ENCODE measurements at regions not wholly inside any gene's neighbourhood (a gene's known extent, or its start where the extent isn't known, plus 50 kb on each side); places are given as distances from the start of the nearest gene placed in this dataset.
"Not testable (repeated sequence)": the region's sequence is repeated elsewhere in the genome, so short reads cannot be mapped to it uniquely, and the experiment has no call there.

DNA sequence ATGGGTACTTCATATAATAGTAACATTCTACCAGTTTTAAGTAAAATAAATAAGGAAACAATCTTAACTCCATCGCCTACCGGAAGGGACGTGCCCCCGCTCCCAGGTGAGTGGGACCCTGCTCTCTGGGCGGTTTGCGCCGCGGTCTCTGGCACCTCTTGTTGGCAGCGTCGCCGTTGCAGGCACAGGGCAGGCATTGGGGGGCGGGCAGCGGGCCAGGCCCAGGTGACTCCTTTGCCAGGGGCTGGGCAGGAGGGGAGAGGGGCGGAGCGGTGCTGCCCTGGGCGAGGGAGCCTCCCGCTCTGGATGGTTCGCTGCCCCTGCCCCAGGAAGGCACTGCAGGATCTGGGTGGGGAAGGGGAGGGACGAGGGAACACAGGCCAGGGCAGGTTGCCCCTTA lies 55.6 kb upstream of the GPR39 start:
- H3K27me3 ChIP-seq (replicated peaks; ENCODE audit: control insufficient read depth, insufficient read depth, low read length); H3K4me3 ChIP-seq (ENCODE audit: low read depth, low read length); intact Hi-C loops (cut with micrococcal nuclease; ENCODE audit: unreplicated experiment); POLR2A ChIA-PET; H3K9me3 ChIP-seq; H3K36me3 Mint-ChIP-seq (ENCODE audit: insufficient read depth, unreplicated experiment); H3K4me1 Mint-ChIP-seq (ENCODE audit: low read depth, unreplicated experiment); H3K4me1 ChIP-seq; H3K27ac Mint-ChIP-seq (ENCODE audit: unreplicated experiment); DNase-seq; H3K27me3 Mint-ChIP-seq (ENCODE audit: insufficient read depth, unreplicated experiment); H3K36me3 ChIP-seq (ENCODE audit: control insufficient read depth, insufficient read depth, low read length); H3K4me3 Mint-ChIP-seq (ENCODE audit: unreplicated experiment); CTCF ChIA-PET; BruUV-seq (replicated peaks): not testable (repeated sequence)
- peaks cover 25% of the 10 kb centered on the region for H3K9me3 Mint-ChIP-seq (ENCODE audit: unreplicated experiment)

DNA sequence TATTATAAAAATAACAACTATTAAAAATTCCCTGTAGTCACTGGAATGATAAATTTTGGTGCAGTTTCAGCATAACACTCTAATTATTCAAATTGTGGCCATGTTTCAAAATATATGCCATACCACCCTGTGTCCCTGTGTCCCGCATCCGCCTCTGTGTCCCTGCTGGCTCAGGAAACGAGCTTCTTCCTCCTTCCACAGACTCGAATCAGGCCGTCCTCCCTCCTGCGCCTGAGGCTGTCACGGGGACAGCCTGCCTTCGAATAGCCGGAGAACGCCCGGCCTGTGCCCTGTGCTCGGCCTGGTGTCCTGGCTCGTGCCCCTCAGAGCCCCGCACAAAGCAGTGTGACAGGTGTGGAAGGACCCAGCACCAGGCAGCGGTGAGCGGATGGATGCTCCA lies 55.1 kb upstream of the GPR39 start:
- H3K4me3 Mint-ChIP-seq (ENCODE audit: unreplicated experiment); intact Hi-C loops (cut with micrococcal nuclease; ENCODE audit: unreplicated experiment); DNase-seq; H3K4me1 ChIP-seq; H3K4me1 Mint-ChIP-seq (ENCODE audit: low read depth, unreplicated experiment); H3K36me3 Mint-ChIP-seq (ENCODE audit: insufficient read depth, unreplicated experiment); H3K4me3 ChIP-seq (ENCODE audit: low read depth, low read length); BruUV-seq (replicated peaks); H3K36me3 ChIP-seq (ENCODE audit: control insufficient read depth, insufficient read depth, low read length); H3K27ac Mint-ChIP-seq (ENCODE audit: unreplicated experiment); H3K9me3 ChIP-seq; POLR2A ChIA-PET; H3K27me3 ChIP-seq (replicated peaks; ENCODE audit: control insufficient read depth, insufficient read depth, low read length); CTCF ChIA-PET; H3K27me3 Mint-ChIP-seq (ENCODE audit: insufficient read depth, unreplicated experiment): not testable (repeated sequence)
- H3K9me3 Mint-ChIP-seq (ENCODE audit: unreplicated experiment), result peaks cover 25% of the 10 kb centered on the region

DNA sequence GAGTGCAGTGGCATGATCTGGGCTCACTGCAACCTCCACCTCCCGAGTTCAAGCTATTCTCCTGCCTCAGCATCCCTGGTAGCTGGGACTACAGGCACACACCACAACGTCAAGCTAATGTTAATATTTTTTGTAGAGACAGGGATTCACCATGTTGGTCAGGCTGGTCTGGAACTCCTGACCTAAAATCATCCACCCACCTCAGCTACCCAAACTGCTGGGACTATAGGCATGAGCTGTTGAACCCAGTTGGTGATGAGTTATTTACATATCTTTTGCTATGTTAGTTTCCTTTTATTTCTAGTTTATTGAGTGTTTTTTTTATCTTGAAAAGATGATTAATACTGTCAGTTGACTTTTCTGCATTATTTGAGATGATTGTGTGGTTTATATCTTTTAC lies 53.3 kb upstream of the GPR39 start:
- H3K27ac Mint-ChIP-seq (ENCODE audit: unreplicated experiment); BruUV-seq (replicated peaks); H3K36me3 Mint-ChIP-seq (ENCODE audit: insufficient read depth, unreplicated experiment); POLR2A ChIA-PET; intact Hi-C loops (cut with micrococcal nuclease; ENCODE audit: unreplicated experiment); H3K4me3 Mint-ChIP-seq (ENCODE audit: unreplicated experiment); H3K4me3 ChIP-seq (ENCODE audit: low read depth, low read length); H3K9me3 ChIP-seq; H3K36me3 ChIP-seq (ENCODE audit: control insufficient read depth, insufficient read depth, low read length); H3K27me3 ChIP-seq (replicated peaks; ENCODE audit: control insufficient read depth, insufficient read depth, low read length); H3K4me1 Mint-ChIP-seq (ENCODE audit: low read depth, unreplicated experiment); H3K27me3 Mint-ChIP-seq (ENCODE audit: insufficient read depth, unreplicated experiment); DNase-seq; H3K4me1 ChIP-seq; CTCF ChIA-PET: not testable (repeated sequence)
- H3K9me3 Mint-ChIP-seq (ENCODE audit: unreplicated experiment), result peaks cover 25% of the 10 kb centered on the region

DNA sequence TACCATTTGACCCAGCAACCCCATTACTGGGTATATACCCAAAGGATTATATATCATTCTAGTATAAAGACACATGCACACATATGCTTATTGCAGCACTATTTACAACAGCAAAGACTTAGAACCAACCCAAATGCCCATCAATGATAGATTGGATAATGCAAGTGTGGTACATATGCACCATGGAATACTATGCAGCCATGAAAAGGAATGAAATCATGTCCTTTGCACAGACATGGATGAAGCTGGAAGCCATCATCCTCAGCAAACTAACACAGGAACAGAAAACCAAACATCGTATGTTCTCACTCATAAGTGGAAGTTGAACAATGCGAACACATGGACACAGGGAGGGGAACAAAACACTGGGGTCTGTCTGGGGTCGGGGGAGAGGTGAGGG lies 50.6 kb upstream of the GPR39 start:
- H3K9me3 ChIP-seq; H3K4me1 ChIP-seq; H3K27ac Mint-ChIP-seq (ENCODE audit: unreplicated experiment); BruUV-seq (replicated peaks); H3K27me3 Mint-ChIP-seq (ENCODE audit: insufficient read depth, unreplicated experiment); H3K4me3 Mint-ChIP-seq (ENCODE audit: unreplicated experiment); intact Hi-C loops (cut with micrococcal nuclease; ENCODE audit: unreplicated experiment); POLR2A ChIA-PET; H3K27me3 ChIP-seq (replicated peaks; ENCODE audit: control insufficient read depth, insufficient read depth, low read length); H3K36me3 ChIP-seq (ENCODE audit: control insufficient read depth, insufficient read depth, low read length); H3K4me3 ChIP-seq (ENCODE audit: low read depth, low read length); CTCF ChIA-PET; DNase-seq; H3K4me1 Mint-ChIP-seq (ENCODE audit: low read depth, unreplicated experiment); H3K36me3 Mint-ChIP-seq (ENCODE audit: insufficient read depth, unreplicated experiment): not testable (repeated sequence)
- peaks cover 25% of the 10 kb centered on the region for H3K9me3 Mint-ChIP-seq (ENCODE audit: unreplicated experiment)

DNA sequence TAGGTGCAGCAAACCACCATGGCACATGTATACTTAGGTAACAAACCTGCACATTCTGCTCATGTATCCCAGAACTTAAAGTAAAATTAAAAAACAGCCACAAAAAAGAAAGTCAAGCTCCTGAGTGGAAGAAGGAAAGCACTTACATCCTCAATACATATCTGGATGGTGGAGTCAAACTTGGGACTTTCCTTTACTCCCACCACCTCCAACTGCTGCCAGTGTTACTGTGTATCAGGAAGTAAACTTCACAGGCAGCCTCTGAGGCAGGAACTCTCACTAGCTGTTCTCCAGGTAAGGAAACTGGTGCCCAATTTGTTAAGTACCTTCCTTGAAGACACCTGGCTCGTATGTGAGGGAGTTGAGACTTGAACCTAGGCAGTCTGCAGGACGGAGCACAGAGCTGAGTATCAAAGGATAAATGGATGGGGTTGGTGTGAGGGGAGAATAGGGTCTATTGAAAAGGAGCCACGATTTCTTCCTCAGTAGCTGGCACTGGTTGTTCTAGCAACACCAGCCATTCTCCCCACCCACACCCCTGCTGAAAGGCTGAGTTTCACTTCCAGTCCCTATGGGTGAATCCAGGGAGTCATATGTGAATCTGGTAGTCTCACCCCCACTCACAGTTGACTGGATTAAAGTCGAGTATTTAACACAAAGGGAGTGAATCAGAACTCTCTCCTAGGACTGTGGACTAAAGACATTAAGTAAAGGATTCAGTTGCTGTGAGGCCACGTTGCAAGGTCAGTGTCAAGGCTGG lies 50.0 kb upstream of the GPR39 start:
- Histone ChIP-seq H3K9me3 (no peaks in the 10 kb centered on the region; the same call in 1 of the 2 replicates), H3K4me1 (no peaks in the 10 kb centered on the region), H3K27me3 (replicated peaks; ENCODE audit: control insufficient read depth, insufficient read depth, low read length) (no peaks in the 10 kb centered on the region), H3K36me3 (ENCODE audit: control insufficient read depth, insufficient read depth, low read length) (no peaks in the 10 kb centered on the region), H3K4me3 (ENCODE audit: low read depth, low read length) (no peak overlapping the region)
- Mint-ChIP-seq H3K27me3 (ENCODE audit: insufficient read depth, unreplicated experiment) (no peaks in the 10 kb centered on the region), H3K4me3 (ENCODE audit: unreplicated experiment) (no peak overlapping the region), H3K27ac (ENCODE audit: unreplicated experiment) (no peak overlapping the region), H3K9me3 (ENCODE audit: unreplicated experiment) (peaks cover 25% of the 10 kb centered on the region), H3K36me3 (ENCODE audit: insufficient read depth, unreplicated experiment) (no peaks in the 10 kb centered on the region), H3K4me1 (ENCODE audit: low read depth, unreplicated experiment) (no peaks in the 10 kb centered on the region)
- BruUV-seq (replicated peaks), result no TSS peak
- POLR2A ChIA-PET, result no interaction called here
- intact Hi-C loops (cut with micrococcal nuclease; ENCODE audit: unreplicated experiment), result no loop called here
- CTCF ChIA-PET, result no interaction called here
- no peak for DNase-seq
- TF ChIP-seq, protein P1, sequence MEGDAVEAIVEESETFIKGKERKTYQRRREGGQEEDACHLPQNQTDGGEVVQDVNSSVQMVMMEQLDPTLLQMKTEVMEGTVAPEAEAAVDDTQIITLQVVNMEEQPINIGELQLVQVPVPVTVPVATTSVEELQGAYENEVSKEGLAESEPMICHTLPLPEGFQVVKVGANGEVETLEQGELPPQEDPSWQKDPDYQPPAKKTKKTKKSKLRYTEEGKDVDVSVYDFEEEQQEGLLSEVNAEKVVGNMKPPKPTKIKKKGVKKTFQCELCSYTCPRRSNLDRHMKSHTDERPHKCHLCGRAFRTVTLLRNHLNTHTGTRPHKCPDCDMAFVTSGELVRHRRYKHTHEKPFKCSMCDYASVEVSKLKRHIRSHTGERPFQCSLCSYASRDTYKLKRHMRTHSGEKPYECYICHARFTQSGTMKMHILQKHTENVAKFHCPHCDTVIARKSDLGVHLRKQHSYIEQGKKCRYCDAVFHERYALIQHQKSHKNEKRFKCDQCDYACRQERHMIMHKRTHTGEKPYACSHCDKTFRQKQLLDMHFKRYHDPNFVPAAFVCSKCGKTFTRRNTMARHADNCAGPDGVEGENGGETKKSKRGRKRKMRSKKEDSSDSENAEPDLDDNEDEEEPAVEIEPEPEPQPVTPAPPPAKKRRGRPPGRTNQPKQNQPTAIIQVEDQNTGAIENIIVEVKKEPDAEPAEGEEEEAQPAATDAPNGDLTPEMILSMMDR (IDR thresholded peaks at IDR 0.05; ENCODE audit: insufficient read depth in 1 of 2, low read depth in 1 of 2, low read length in 1 of 2, severe bottlenecking in 1 of 2, unreplicated experiment in 1 of 2), result no peak
